IPS-15b (cell line): ENCODE measurements at regions not wholly inside any gene's neighbourhood (a gene's known extent, or its start where the extent isn't known, plus 50 kb on each side); places are given as distances from the start of the nearest gene placed in this dataset.

Source experiments
- H3K27me3 ChIP-seq: one replicate; pipeline ENCODE4 v1.6.1; 2013; ENCODE audit warnings: low read length; ENCODE audit not compliant: control insufficient read depth, insufficient read depth
- H3K36me3 ChIP-seq: one replicate; pipeline ENCODE4 v1.6.1; 2013; ENCODE audit warnings: low read length; ENCODE audit not compliant: control insufficient read depth, insufficient read depth
- H3K4me1 ChIP-seq: one replicate; pipeline ENCODE4 v1.6.1; 2013; ENCODE audit warnings: mild to moderate bottlenecking, low read length; ENCODE audit not compliant: control insufficient read depth, insufficient read depth
- H3K4me3 ChIP-seq: one replicate; pipeline ENCODE4 v1.5.1; 2013; ENCODE audit warnings: low read depth, low read length
- H3K9ac ChIP-seq: one replicate; pipeline ENCODE4 v1.6.1; 2013; ENCODE audit warnings: low read depth, mild to moderate bottlenecking, low read length
- H3K9me3 ChIP-seq: one replicate; pipeline ENCODE4 v1.6.1; 2013; ENCODE audit warnings: mild to moderate bottlenecking, low read length; ENCODE audit not compliant: control insufficient read depth, insufficient read depth

DNA sequence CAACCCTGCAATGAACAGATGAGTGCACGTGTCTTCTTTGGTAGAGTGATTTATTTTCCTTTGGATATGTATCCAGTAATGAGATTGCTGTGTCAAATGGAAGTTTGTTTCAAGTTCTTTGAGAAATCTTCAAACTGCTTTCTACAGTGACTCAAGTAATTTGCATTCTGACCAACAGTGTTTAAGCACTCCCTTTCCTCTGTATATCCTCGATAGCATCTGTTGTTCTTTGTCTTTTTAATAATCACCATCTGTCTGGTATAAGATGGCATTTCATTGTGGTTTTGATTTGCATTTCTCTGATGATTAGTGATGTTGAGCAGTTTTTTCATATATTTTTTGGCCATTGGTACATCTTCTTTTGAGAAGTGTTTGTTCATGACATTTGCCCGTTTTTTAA, 1608.3 kb upstream of the ZEB2 start:
- Histone ChIP-seq H3K27me3 (no peaks in the 10 kb centered on the region), H3K4me3 (no peak overlapping the region), H3K4me1 (no peaks in the 10 kb centered on the region), H3K9ac (no peak overlapping the region), H3K36me3 (no peaks in the 10 kb centered on the region), H3K9me3 (no peaks in the 10 kb centered on the region)

DNA sequence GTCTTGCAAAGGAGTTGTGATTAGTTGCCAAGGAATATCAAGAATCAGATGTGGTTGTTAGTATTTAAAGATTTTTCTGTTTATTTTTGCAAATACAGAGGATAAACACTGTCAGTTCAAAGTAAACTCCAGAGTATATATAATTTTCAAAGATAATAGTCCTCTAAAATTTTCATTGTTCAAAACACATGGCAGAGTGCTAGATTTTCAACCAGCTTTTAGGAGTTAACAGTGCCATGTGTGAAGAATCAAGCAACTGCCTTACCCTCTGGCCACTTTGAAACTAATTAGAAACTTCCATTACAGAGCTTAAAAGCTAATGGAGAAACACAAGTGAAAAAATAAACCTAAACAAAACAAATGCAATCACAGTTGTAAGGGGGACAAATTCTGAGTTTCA, 1605.6 kb upstream of the ZEB2 start:
- Histone ChIP-seq H3K36me3 (no peaks in the 10 kb centered on the region), H3K9me3 (no peaks in the 10 kb centered on the region), H3K9ac (no peak overlapping the region), H3K4me1 (no peaks in the 10 kb centered on the region), H3K4me3 (no peak overlapping the region), H3K27me3 (no peaks in the 10 kb centered on the region)

DNA sequence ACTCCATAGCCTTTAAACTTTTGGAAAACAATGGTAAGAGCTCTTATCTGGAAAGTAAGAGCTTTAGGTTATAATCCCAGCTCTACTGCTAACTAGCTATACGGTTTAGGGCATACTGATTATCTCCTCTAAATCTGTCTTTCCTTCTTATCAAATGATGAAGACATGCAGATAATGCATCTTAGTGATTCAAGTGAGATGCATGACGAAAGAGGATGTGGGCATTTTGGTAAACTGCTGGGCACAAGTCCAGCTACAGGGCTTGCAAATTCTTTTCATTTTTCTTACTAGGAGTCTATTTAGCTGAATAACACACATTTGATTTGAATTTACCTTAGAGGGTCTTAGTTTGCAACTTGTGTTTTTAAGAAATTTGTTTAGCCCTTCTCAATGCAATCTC, 1604.8 kb upstream of the ZEB2 start:
- Histone ChIP-seq H3K4me3 (no peak overlapping the region), H3K9me3 (no peaks in the 10 kb centered on the region), H3K27me3 (no peaks in the 10 kb centered on the region), H3K4me1 (no peaks in the 10 kb centered on the region), H3K36me3 (no peaks in the 10 kb centered on the region), H3K9ac (no peak overlapping the region)

DNA sequence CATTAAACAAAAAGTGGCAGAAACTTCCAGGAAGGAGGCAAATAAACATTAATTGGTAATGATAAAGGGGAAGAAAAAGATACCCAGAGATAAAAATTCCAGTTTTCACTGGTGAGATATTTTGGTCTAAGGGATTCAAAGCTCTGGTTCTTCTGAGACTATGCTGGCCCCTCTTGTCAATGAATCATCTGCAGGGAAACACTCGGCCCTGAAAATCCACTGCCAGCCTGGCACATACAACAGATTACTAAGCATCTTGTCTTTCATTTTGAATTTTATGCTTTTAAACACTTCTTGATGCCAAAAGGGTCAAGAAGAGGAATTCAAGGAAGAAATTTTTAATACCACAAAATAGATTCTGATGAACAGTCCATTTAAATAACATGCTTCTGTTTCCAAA, 1603.8 kb upstream of the ZEB2 start:
- no peaks in the 10 kb centered on the region for H3K27me3 ChIP-seq
- no peak overlapping the region for H3K4me3 ChIP-seq
- H3K9ac ChIP-seq, result no peak overlapping the region
- no peaks in the 10 kb centered on the region for H3K9me3 ChIP-seq
- H3K4me1 ChIP-seq, result no peaks in the 10 kb centered on the region
- H3K36me3 ChIP-seq, result no peaks in the 10 kb centered on the region

DNA sequence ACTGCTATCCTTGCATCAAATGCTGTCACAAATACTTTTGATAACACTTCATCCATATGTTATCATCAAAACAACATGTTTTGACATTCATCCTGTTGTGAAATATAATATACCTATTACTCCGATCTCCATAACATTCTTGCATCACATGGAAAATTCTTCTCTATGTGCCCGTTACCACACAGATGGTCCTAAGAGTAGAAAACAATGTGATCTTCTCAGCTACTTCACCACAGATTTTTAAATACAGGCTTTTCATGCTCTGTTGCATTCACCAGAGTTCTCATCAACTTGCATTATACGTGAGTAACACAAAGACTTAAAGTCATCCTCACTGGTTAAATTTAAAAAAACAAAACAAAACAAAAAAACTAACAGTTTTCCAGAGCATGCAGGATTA, 1603.3 kb upstream of the ZEB2 start:
- Histone ChIP-seq H3K4me3 (no peak overlapping the region), H3K27me3 (no peaks in the 10 kb centered on the region), H3K9ac (no peak overlapping the region), H3K9me3 (no peaks in the 10 kb centered on the region), H3K36me3 (no peaks in the 10 kb centered on the region), H3K4me1 (no peaks in the 10 kb centered on the region)

DNA sequence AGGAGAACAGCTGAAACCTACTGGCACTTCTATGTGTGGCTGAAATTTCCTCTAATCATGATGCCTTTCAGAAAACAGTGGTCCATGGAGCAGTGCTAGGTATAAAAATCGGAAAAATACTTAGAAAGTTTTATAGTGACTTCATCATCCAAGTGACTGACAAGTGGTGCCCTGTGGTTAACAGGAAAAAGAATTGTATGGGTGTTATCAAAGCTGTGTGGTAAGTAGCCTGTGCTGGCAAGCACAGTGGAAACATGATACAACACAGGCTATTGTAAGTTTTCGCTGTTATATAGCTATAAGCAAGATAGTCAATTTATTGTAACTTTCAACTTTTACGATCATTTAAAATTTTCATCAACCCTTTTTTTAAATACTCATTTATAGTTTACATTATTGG, 1599.7 kb upstream of the ZEB2 start:
- H3K36me3 ChIP-seq, result no peaks in the 10 kb centered on the region
- no peaks in the 10 kb centered on the region for H3K27me3 ChIP-seq
- H3K4me3 ChIP-seq, result no peak overlapping the region
- H3K4me1 ChIP-seq, result no peaks in the 10 kb centered on the region
- no peaks in the 10 kb centered on the region for H3K9me3 ChIP-seq
- no peak overlapping the region for H3K9ac ChIP-seq

DNA sequence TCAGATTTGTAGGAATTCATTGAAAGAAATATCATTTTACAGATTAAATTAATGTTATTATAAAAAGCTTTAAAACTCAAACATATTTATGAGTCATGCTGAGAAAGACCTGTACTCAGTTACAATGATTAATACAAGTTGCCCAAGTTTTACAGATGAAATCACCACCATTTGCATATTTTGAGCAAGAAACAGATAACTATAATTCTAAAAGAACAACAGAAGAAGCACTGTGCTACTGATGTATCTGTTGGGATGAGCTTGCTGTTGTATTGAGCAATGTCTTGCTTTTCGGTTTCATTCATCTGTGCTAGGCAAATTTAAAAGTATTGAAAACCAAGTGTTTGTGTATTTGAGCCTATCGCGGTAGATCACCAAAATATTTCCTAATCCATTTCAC, 1589.1 kb upstream of the ZEB2 start:
- Histone ChIP-seq H3K9me3 (no peaks in the 10 kb centered on the region), H3K36me3 (no peaks in the 10 kb centered on the region), H3K9ac (no peak overlapping the region), H3K4me3 (no peak overlapping the region), H3K4me1 (no peaks in the 10 kb centered on the region), H3K27me3 (no peaks in the 10 kb centered on the region)

DNA sequence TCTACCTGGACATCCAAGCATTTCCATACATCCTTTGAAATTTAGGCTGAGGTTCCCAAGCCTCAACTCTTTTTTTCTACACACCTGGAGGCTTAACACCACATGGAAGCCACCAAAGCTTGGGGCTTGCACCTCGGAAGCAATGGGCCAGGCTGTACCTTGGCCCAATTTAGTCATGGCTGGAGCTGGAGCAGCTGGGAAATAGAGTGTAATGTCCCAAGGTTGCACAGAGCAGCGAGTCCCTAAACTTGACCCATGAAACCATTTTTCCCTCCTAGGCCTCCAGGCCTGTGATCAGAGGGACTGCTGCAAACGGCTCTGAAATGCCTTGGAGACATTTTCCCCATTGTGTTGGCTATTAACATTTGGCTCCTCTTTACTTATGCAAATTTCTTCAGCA, 1574.3 kb upstream of the ZEB2 start:
- no peak overlapping the region for H3K4me3 ChIP-seq
- H3K9ac ChIP-seq, result no peak overlapping the region
- no peaks in the 10 kb centered on the region for H3K36me3 ChIP-seq
- no peaks in the 10 kb centered on the region for H3K4me1 ChIP-seq
- no peaks in the 10 kb centered on the region for H3K27me3 ChIP-seq
- H3K9me3 ChIP-seq, result peaks cover 9% of the 10 kb centered on the region

DNA sequence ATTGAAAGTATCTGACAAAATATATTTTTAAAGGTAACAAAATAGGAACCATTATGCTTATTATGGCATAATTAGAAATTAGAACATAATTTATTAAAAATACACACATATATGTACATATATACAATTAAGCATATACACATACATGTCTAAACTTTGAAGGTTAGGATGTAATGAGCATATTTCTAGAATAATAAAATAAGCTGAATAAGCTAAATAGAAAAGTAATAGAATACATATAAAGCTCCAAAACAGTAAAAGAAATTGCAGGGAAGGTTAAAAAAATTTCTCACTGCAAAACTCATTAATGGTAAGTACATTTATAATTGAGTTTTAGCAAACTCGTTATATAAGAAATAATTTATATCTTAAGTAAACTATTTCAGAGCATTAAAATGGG, 1561.5 kb upstream of the ZEB2 start:
- Histone ChIP-seq H3K9ac (no peak overlapping the region), H3K9me3 (no peaks in the 10 kb centered on the region), H3K27me3 (no peaks in the 10 kb centered on the region), H3K4me1 (no peaks in the 10 kb centered on the region), H3K36me3 (no peaks in the 10 kb centered on the region), H3K4me3 (no peak overlapping the region)

DNA sequence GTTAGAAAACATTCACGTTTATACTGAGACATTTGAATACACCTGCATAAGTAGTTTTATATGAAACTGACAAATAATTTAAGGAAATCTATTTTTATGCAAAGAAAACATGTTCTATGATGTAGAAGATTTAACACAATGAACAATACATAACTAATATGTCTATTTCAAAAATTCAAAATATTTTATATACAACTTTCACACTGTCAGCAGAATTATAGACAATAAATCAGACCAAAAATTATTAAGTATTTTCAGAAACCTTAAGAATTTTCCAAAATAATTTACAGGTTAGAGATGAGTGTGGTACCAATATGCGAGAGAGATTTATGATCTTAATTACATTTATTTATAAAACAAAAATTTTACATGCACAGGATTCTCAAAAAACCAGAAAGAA, 1561.0 kb upstream of the ZEB2 start:
- Histone ChIP-seq H3K4me3 (no peak overlapping the region), H3K9ac (no peak overlapping the region), H3K4me1 (no peaks in the 10 kb centered on the region), H3K9me3 (no peaks in the 10 kb centered on the region), H3K36me3 (no peaks in the 10 kb centered on the region), H3K27me3 (no peaks in the 10 kb centered on the region)

DNA sequence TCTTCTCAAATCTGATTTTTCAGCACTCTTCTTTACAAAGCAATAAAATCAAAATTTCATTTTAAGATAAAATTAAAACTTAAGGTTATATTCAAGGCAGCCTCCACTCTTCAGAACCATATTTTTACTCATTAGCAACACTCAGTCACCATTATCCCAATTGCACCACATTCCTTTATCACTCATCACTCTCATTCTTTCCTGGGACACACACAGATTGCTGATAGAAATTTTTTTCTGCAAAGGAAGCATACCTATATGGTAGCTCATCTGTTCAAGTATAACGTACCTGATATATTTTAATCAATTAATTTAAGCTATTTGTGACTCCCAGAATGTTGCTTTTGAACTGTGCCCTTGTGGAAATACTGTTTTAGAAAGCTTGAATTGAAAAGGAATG, 1559.3 kb upstream of the ZEB2 start:
- H3K9me3 ChIP-seq, result no peaks in the 10 kb centered on the region
- H3K4me1 ChIP-seq, result no peaks in the 10 kb centered on the region
- H3K36me3 ChIP-seq, result no peaks in the 10 kb centered on the region
- H3K4me3 ChIP-seq, result no peak overlapping the region
- H3K9ac ChIP-seq, result no peak overlapping the region
- no peaks in the 10 kb centered on the region for H3K27me3 ChIP-seq

DNA sequence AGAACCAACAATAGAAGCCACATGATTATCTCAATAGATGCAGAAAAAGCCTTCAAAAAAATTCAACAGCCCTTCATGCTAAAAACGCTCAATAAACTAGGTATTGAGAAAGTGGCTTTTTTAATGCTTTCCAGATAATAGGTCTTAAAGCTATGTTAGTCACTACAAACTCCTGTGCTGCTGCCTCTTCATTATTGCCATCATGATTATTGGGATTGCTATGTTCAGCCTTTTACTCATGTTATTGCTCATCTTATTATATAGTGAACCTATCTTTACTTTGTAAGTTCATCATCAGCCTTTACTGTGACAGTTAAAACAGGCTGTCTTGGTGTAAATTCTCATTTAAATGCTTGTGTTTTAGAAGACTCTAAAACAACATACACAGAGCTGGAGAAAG, 1557.2 kb upstream of the ZEB2 start:
- Histone ChIP-seq H3K9ac (no peak overlapping the region), H3K9me3 (no peaks in the 10 kb centered on the region)

DNA sequence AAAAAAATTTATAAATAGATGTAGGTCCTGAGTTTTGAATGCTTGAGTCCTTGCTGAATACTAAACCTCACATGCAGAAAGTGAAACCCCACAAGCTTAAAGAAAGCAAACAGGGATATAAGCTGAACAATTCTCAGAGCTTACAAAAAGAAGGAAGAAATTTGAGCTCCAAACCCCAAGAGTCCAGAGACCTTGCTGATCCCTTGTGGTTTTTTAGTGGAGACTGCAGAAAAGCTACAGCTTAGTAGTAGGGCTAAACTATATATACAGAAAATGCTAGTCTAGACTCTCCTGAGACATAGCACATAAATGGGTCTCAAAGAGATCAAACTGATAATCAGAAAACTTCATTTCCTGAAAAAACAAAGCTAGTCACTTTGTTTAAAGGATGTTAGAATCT, 1548.1 kb upstream of the ZEB2 start:
- H3K36me3 ChIP-seq, result no peaks in the 10 kb centered on the region
- H3K4me1 ChIP-seq, result no peaks in the 10 kb centered on the region
- H3K9ac ChIP-seq, result no peak overlapping the region
- no peak overlapping the region for H3K4me3 ChIP-seq
- H3K27me3 ChIP-seq, result no peaks in the 10 kb centered on the region
- no peaks in the 10 kb centered on the region for H3K9me3 ChIP-seq

More for the DNA sequence above, 1557.2 kb upstream of the ZEB2 start:
- no peaks in the 10 kb centered on the region for H3K36me3 ChIP-seq
- H3K4me1 ChIP-seq, result no peaks in the 10 kb centered on the region
- H3K27me3 ChIP-seq, result no peaks in the 10 kb centered on the region
- H3K4me3 ChIP-seq, result no peak overlapping the region
